Mesendoderm (in vitro differentiated cells): ENCODE measurements at regions not wholly inside any gene's neighbourhood (a gene's known extent, or its start where the extent isn't known, plus 50 kb on each side); places are given as distances from the start of the nearest gene placed in this dataset.
A peak's percentile ranks its signal among the peaks of the same experiment; 100 is the strongest.

Experiments used
- DNase-seq: peaks from one replicate; pipeline ENCODE4 v3.0.0; 2013
- H2AK5ac ChIP-seq: 2 replicates; pipeline ENCODE4 v1.6.1; 2013; ENCODE audit warnings: low read length, inconsistent platforms
- H2BK120ac ChIP-seq: 2 replicates; pipeline ENCODE4 v1.6.1; 2013; ENCODE audit warnings: low read depth, mild to moderate bottlenecking, low read length, moderate library complexity, mixed read lengths
- H2BK15ac ChIP-seq: replicated peaks from 2 replicates; pipeline ENCODE4 v1.6.1; 2013; ENCODE audit warnings: low read depth, mild to moderate bottlenecking, moderate library complexity
- H2BK5ac ChIP-seq: 2 replicates; pipeline ENCODE4 v1.6.1; 2013; ENCODE audit warnings: low read length, inconsistent platforms
- H3K18ac ChIP-seq: 2 replicates; pipeline ENCODE4 v1.6.1; 2013; ENCODE audit warnings: mild to moderate bottlenecking, low read length, mixed read lengths
- H3K23ac ChIP-seq: one replicate; pipeline ENCODE4 v1.6.1; 2013; ENCODE audit warnings: low read length
- H3K27ac ChIP-seq: 2 replicates; pipeline ENCODE4 v1.5.1; 2013; ENCODE audit warnings: low read depth, mild to moderate bottlenecking, inconsistent platforms, low read length, moderate library complexity
- H3K27me3 ChIP-seq: 2 replicates; pipeline ENCODE4 v1.6.1; 2013; ENCODE audit warnings: low read length, control low read depth, mild to moderate bottlenecking, inconsistent platforms; ENCODE audit not compliant: insufficient read depth, poor library complexity
- H3K36me3 ChIP-seq: 2 replicates; pipeline ENCODE4 v1.6.1; 2013; ENCODE audit warnings: low read length, inconsistent platforms; ENCODE audit not compliant: control insufficient read depth, insufficient read depth
- H3K4ac ChIP-seq: one replicate; pipeline ENCODE4 v1.6.1; 2013; ENCODE audit warnings: low read depth, mild to moderate bottlenecking, low read length, moderate library complexity
- H3K4me1 ChIP-seq: 2 replicates; pipeline ENCODE4 v1.6.1; 2013; ENCODE audit warnings: low read depth, low read length, inconsistent platforms; ENCODE audit not compliant: control insufficient read depth
- H3K4me2 ChIP-seq: 2 replicates; pipeline ENCODE4 v1.6.1; 2013; ENCODE audit warnings: low read length
- H3K4me3 ChIP-seq: 2 replicates; pipeline ENCODE4 v1.5.1; 2013; ENCODE audit warnings: mild to moderate bottlenecking, low read length
- H3K56ac ChIP-seq: one replicate; pipeline ENCODE4 v1.6.1; 2013; ENCODE audit warnings: low read length
- H3K79me1 ChIP-seq: 2 replicates; pipeline ENCODE4 v1.6.1; 2013; ENCODE audit warnings: low read length, inconsistent platforms
- H3K79me2 ChIP-seq: 2 replicates; pipeline ENCODE4 v1.6.1; 2013; ENCODE audit warnings: mild to moderate bottlenecking, low read length; ENCODE audit not compliant: control insufficient read depth, insufficient read depth
- H3K9ac ChIP-seq: 2 replicates; pipeline ENCODE4 v1.6.1; 2013; ENCODE audit warnings: low read length, inconsistent platforms
- H4K5ac ChIP-seq: one replicate; pipeline ENCODE4 v1.6.1; 2013; ENCODE audit warnings: low read length
- H4K8ac ChIP-seq: one replicate; pipeline ENCODE4 v1.6.1; 2013; ENCODE audit warnings: low read depth, mild to moderate bottlenecking, control low read depth, low read length, moderate library complexity
- WGBS: extraction: QIAGEN DNeasy Blood & Tissue Kit; methylation state at CpG from one replicate; pipeline ENCODE4 v1.1.7; 2013; ENCODE audit warnings: low lambda C conversion rate, missing lambda C conversion rate; ENCODE audit not compliant: insufficient coverage; ENCODE audit errors: extremely low coverage; 5-methylcytosine and 5-hydroxymethylcytosine counted together

GRCh38 chr5:122228728-122229392 is 83.2 kb upstream of the SNCAIP start:
- no peak overlapping the region for H2BK120ac ChIP-seq
- H3K9ac ChIP-seq: no peak overlapping the region
- no peaks in the 10 kb centered on the region for H3K36me3 ChIP-seq
- H3K79me1 ChIP-seq: no peaks in the 10 kb centered on the region
- H2AK5ac ChIP-seq: no peak overlapping the region
- no peak overlapping the region for H3K4ac ChIP-seq
- peaks cover 3% of the 10 kb centered on the region for H3K4me1 ChIP-seq
- no peak overlapping the region for H3K18ac ChIP-seq
- H2BK5ac ChIP-seq: no peak overlapping the region
- WGBS: no CpG with 5 or more reads among the region's 11 CpGs
- H3K4me3 ChIP-seq: no peak overlapping the region
- no peak overlapping the region for H3K56ac ChIP-seq
- H4K8ac ChIP-seq: no peak overlapping the region
- H3K79me2 ChIP-seq: no peaks in the 10 kb centered on the region
- H3K27ac ChIP-seq: no peak overlapping the region
- H4K5ac ChIP-seq: no peak overlapping the region
- H3K23ac ChIP-seq: no peak overlapping the region
- H2BK15ac ChIP-seq: no peak overlapping the region
- no peak overlapping the region for H3K4me2 ChIP-seq
- DNase-seq: no peak
- H3K27me3 ChIP-seq: no peaks in the 10 kb centered on the region

GRCh38 chr5:122229551-122229950 is 82.5 kb upstream of the SNCAIP start:
- H3K56ac ChIP-seq: no peak overlapping the region
- H4K8ac ChIP-seq: no peak overlapping the region
- H3K36me3 ChIP-seq: no peaks in the 10 kb centered on the region
- H3K79me1 ChIP-seq: no peaks in the 10 kb centered on the region
- no peak overlapping the region for H2BK15ac ChIP-seq
- no peak for DNase-seq
- no peaks in the 10 kb centered on the region for H3K79me2 ChIP-seq
- no peak overlapping the region for H3K4me3 ChIP-seq
- H2AK5ac ChIP-seq: no peak overlapping the region
- WGBS: no CpG with 5 or more reads among the region's 5 CpGs
- H3K18ac ChIP-seq: no peak overlapping the region
- H3K27ac ChIP-seq: no peak overlapping the region
- H3K23ac ChIP-seq: no peak overlapping the region
- no peak overlapping the region for H3K4me2 ChIP-seq
- H3K27me3 ChIP-seq: no peaks in the 10 kb centered on the region
- H3K4ac ChIP-seq: no peak overlapping the region
- peaks cover 3% of the 10 kb centered on the region for H3K4me1 ChIP-seq
- no peak overlapping the region for H3K9ac ChIP-seq
- H4K5ac ChIP-seq: no peak overlapping the region
- H2BK120ac ChIP-seq: no peak overlapping the region
- no peak overlapping the region for H2BK5ac ChIP-seq

GRCh38 chr5:122236270-122237040 is 75.6 kb upstream of the SNCAIP start:
- Histone ChIP-seq H4K5ac (no peak overlapping the region), H3K4me2 (no peak overlapping the region), H3K4ac (peak overlapping the region; percentile 16), H2BK5ac (no peak overlapping the region), H3K18ac (no peak overlapping the region), H4K8ac (no peak overlapping the region), H3K79me2 (no peaks in the 10 kb centered on the region), H3K79me1 (no peaks in the 10 kb centered on the region), H2BK15ac (no peak overlapping the region), H3K4me3 (no peak overlapping the region), H3K36me3 (no peaks in the 10 kb centered on the region), H3K23ac (no peak overlapping the region), H3K9ac (no peak overlapping the region), H2AK5ac (no peak overlapping the region), H3K27me3 (no peaks in the 10 kb centered on the region), H3K56ac (no peak overlapping the region), H3K4me1 (no peaks in the 10 kb centered on the region), H3K27ac (no peak overlapping the region), H2BK120ac (no peak overlapping the region)
- peak; percentile 49 for DNase-seq
- no CpG with 5 or more reads among the region's 2 CpGs for WGBS

- peak; percentile 22 for DNase-seq
These were observed 74.1 kb upstream of the SNCAIP start for GRCh38 chr5:122237906-122238305.

GRCh38 chr5:122252319-122252718 is 59.7 kb upstream of the SNCAIP start:
- H2BK15ac ChIP-seq: no peak overlapping the region
- no peak overlapping the region for H2BK5ac ChIP-seq
- no peak for DNase-seq

More at GRCh38 chr5:122237906-122238305, 74.1 kb upstream of the SNCAIP start:
- H3K4me1 ChIP-seq: no peaks in the 10 kb centered on the region
- H3K18ac ChIP-seq: no peak overlapping the region
- no peaks in the 10 kb centered on the region for H3K79me2 ChIP-seq
- H2BK120ac ChIP-seq: no peak overlapping the region
- H3K36me3 ChIP-seq: no peaks in the 10 kb centered on the region
- no peak overlapping the region for H3K56ac ChIP-seq
- no peaks in the 10 kb centered on the region for H3K79me1 ChIP-seq
- no peak overlapping the region for H3K23ac ChIP-seq
- H2AK5ac ChIP-seq: no peak overlapping the region
- no peak overlapping the region for H2BK15ac ChIP-seq
- H2BK5ac ChIP-seq: no peak overlapping the region
- H3K4ac ChIP-seq: no peak overlapping the region
- no peak overlapping the region for H3K27ac ChIP-seq
- H4K8ac ChIP-seq: no peak overlapping the region
- no peak overlapping the region for H4K5ac ChIP-seq
- no peak overlapping the region for H3K4me3 ChIP-seq
- no CpG with 5 or more reads among the region's 1 CpG for WGBS
- H3K4me2 ChIP-seq: no peak overlapping the region
- no peaks in the 10 kb centered on the region for H3K27me3 ChIP-seq
- H3K9ac ChIP-seq: no peak overlapping the region

More at GRCh38 chr5:122252319-122252718, 59.7 kb upstream of the SNCAIP start:
- H3K4me2 ChIP-seq: no peak overlapping the region
- no peak overlapping the region for H3K56ac ChIP-seq
- H3K27me3 ChIP-seq: no peaks in the 10 kb centered on the region
- H4K8ac ChIP-seq: no peak overlapping the region
- no peak overlapping the region for H2BK120ac ChIP-seq
- H3K79me2 ChIP-seq: no peaks in the 10 kb centered on the region
- H3K4ac ChIP-seq: no peak overlapping the region
- H3K9ac ChIP-seq: no peak overlapping the region
- no peaks in the 10 kb centered on the region for H3K36me3 ChIP-seq
- H3K79me1 ChIP-seq: no peaks in the 10 kb centered on the region
- no peak overlapping the region for H3K4me3 ChIP-seq
- no peak overlapping the region for H3K18ac ChIP-seq
- H3K23ac ChIP-seq: no peak overlapping the region
- no peaks in the 10 kb centered on the region for H3K4me1 ChIP-seq
- no peak overlapping the region for H2AK5ac ChIP-seq
- no peak overlapping the region for H3K27ac ChIP-seq
- no CpG with 5 or more reads among the region's 4 CpGs for WGBS
- H4K5ac ChIP-seq: no peak overlapping the region
